HepG2 (cell line): ENCODE measurements at regions not wholly inside any gene's neighbourhood (a gene's known extent, or its start where the extent isn't known, plus 50 kb on each side); places are given as distances from the start of the nearest gene placed in this dataset.

Experiments
- ATAC-seq: fragments of 200-7000 bp; cut with Tn5 transposase; 3 replicates; pipeline ENCODE4 v1.9.1; 2020; ENCODE audit warnings: mild to moderate bottlenecking, moderate library complexity
- BruUV-seq: library from RNA; stranded (reverse); fragments of 400-500 nt; replicated peaks from 2 replicates; lab custom pipeline; 2021; lab: Mats Ljungman, UMichigan
- CTCF ChIA-PET: fragments of 300-600 bp; formaldehyde crosslinking; extraction: SDS; loops from one replicate; lab custom pipeline; 2021; ENCODE audit warnings: low total read pairs, inconsistent platforms, low intra/inter-chr PET ratio; lab: Yijun Ruan, JAX
- POLR2A ChIA-PET: fragments of 350-600 bp; sonication (Branson Sonifier 250); formaldehyde crosslinking; loops from one replicate; lab custom pipeline; 2020; ENCODE audit warnings: antibody characterized with exemption, inconsistent platforms; lab: Yijun Ruan, JAX
- DNase-seq: peaks from one replicate; pipeline ENCODE4 v3.0.0-alpha.2; 2015; ENCODE audit warnings: low spot score
- FAIRE-seq: peaks from 3 replicates; lab custom pipeline; 2011; peaks lifted over from hg19 to GRCh38; lab: Jason Lieb, UNC
- H2AFZ ChIP-seq: one replicate; pipeline ENCODE4 v1.6.1; 2011; ENCODE audit warnings: low read length, inconsistent platforms
- H3K27ac ChIP-seq: fragments of 300-600 bp; 3 replicates; pipeline ENCODE4 v1.8.0; 2011; ENCODE audit warnings: mixed run types, mild to moderate bottlenecking, mixed read lengths, low read length, inconsistent platforms; ENCODE audit not compliant: insufficient read depth; ENCODE audit errors: extremely low read length
- H3K27me3 ChIP-seq, 2 experiments: fragments of 200-600 bp in 1 of 2; 2 replicates in 1 of 2; 3 replicates in 1 of 2; pipeline versions ENCODE4 v1.6.0 to v1.8.0; 2011; ENCODE audit warnings: low read length in 2 of 2, mild to moderate bottlenecking in 2 of 2, moderate library complexity in 2 of 2, inconsistent platforms in 1 of 2; ENCODE audit not compliant: insufficient read depth in 2 of 2, control insufficient read depth in 1 of 2
- H3K36me3 ChIP-seq, 2 experiments: fragments of 200-600 bp in 1 of 2; replicated peaks in 1 of 2; 2 replicates in 1 of 2; 3 replicates in 1 of 2; pipeline versions ENCODE4 v1.5.1 to v1.8.0; 2011; ENCODE audit warnings: low read length in 2 of 2, inconsistent platforms in 1 of 2; ENCODE audit not compliant: insufficient read depth in 2 of 2, control insufficient read depth in 1 of 2
- H3K4me1 ChIP-seq: 2 replicates; pipeline ENCODE4 v1.5.1; 2012; ENCODE audit warnings: low read length, inconsistent platforms; ENCODE audit not compliant: insufficient read depth
- H3K4me2 ChIP-seq: 2 replicates; pipeline ENCODE4 v1.6.0; 2011; ENCODE audit warnings: low read depth, low read length, inconsistent platforms
- H3K4me3 ChIP-seq, 3 experiments: fragments of 200-600 bp in 1 of 3; sonication (generic), shearing (Covaris generic) in 1 of 3; replicated peaks in 1 of 3; 2 replicates each; pipeline ENCODE4 v1.5.1; 2011 to 2016; ENCODE audit warnings: low read length in 3 of 3, inconsistent platforms in 2 of 3, low read depth in 2 of 3, mild to moderate bottlenecking in 2 of 3, control low read depth in 1 of 3, mixed read lengths in 1 of 3; ENCODE audit not compliant: insufficient read depth in 1 of 3
- H3K79me2 ChIP-seq: one replicate; pipeline ENCODE4 v1.6.1; 2011; ENCODE audit warnings: low read length, inconsistent platforms; ENCODE audit not compliant: insufficient read depth
- H3K9ac ChIP-seq: 2 replicates; pipeline ENCODE4 v1.6.0; 2011; ENCODE audit warnings: mild to moderate bottlenecking, low read depth, low read length, inconsistent platforms; ENCODE audit not compliant: insufficient read depth
- H3K9me3 ChIP-seq: 2 replicates; pipeline ENCODE4 v1.5.1; 2012; ENCODE audit warnings: mild to moderate bottlenecking, low read length
- H4K20me1 ChIP-seq: 2 replicates; pipeline ENCODE4 v1.6.0; 2011; ENCODE audit warnings: inconsistent platforms, mild to moderate bottlenecking, low read length, moderate library complexity; ENCODE audit not compliant: insufficient read depth
- HMGA1 ChIP-seq: sonication (generic); formaldehyde crosslinking; conservative IDR thresholded peaks from 2 replicates; pipeline ENCODE4 v1.4.0; 2020; ENCODE audit warnings: missing genetic modification reagents
- IKZF4 ChIP-seq: sonication (generic); formaldehyde crosslinking; IDR thresholded peaks from 2 replicates; pipeline ENCODE4 v1.5.1; 2020; ENCODE audit warnings: borderline replicate concordance, mild to moderate bottlenecking, low read depth, missing genetic modification reagents; ENCODE audit errors: not compliant biosample characterization
- IRF1 ChIP-seq: sonication (generic); formaldehyde crosslinking; IDR thresholded peaks from 2 replicates; pipeline ENCODE4 v1.4.0; 2020; ENCODE audit warnings: low read depth, mild to moderate bottlenecking, missing genetic modification reagents
- IRX3 ChIP-seq: sonication (generic); formaldehyde crosslinking; IDR thresholded peaks from 2 replicates; pipeline ENCODE4 v1.8.1; 2023; ENCODE audit warnings: mild to moderate bottlenecking, low read depth, missing genetic modification reagents, borderline replicate concordance
- MLX ChIP-seq: IDR thresholded peaks from 2 replicates; pipeline ENCODE4 v1.6.1; 2016
- POLR2G ChIP-seq: fragments of 200-400 bp; formaldehyde crosslinking; IDR thresholded peaks from 2 replicates; pipeline ENCODE4 v1.6.1; 2018; ENCODE audit warnings: mild to moderate bottlenecking, low read depth, low read length, moderate library complexity
- PTBP1 ChIP-seq: fragments of 200-400 bp; formaldehyde crosslinking; IDR thresholded peaks from 2 replicates; pipeline ENCODE4 v1.6.1; 2018; ENCODE audit warnings: low read length, low read depth; ENCODE audit not compliant: poor library complexity, severe bottlenecking
- REL ChIP-seq: sonication (generic); formaldehyde crosslinking; conservative IDR thresholded peaks from 2 replicates; pipeline ENCODE4 v1.8.0; 2022; ENCODE audit warnings: mild to moderate bottlenecking, missing genetic modification reagents, moderate library complexity
- TFDP2 ChIP-seq: sonication (generic); formaldehyde crosslinking; IDR thresholded peaks from 2 replicates; pipeline ENCODE4 v1.4.0; 2020; ENCODE audit warnings: missing genetic modification reagents
- USF2 ChIP-seq, 2 experiments: sonication (generic) in 1 of 2; formaldehyde crosslinking in 1 of 2; IDR thresholded peaks; 2 replicates each; pipeline versions ENCODE4 v1.5.1 to v1.6.1; 2011 to 2020; ENCODE audit warnings: borderline replicate concordance in 1 of 2, low read depth in 1 of 2, low read length in 1 of 2, mild to moderate bottlenecking in 1 of 2, missing genetic modification reagents in 1 of 2, moderate library complexity in 1 of 2
- ZFP1 ChIP-seq: IDR thresholded peaks from 2 replicates; pipeline ENCODE4 v1.6.1; 2016
- ZFP62 ChIP-seq: sonication (generic); formaldehyde crosslinking; IDR thresholded peaks from 2 replicates; pipeline ENCODE4 v1.4.0; 2020; ENCODE audit warnings: missing genetic modification reagents
- ZNF431 ChIP-seq: sonication (generic); formaldehyde crosslinking; IDR thresholded peaks from 2 replicates; pipeline ENCODE4 v1.9.0; 2022; ENCODE audit warnings: missing genetic modification reagents, low read depth, mild to moderate bottlenecking, borderline replicate concordance
- ZNF616 ChIP-seq: sonication (generic); formaldehyde crosslinking; IDR thresholded peaks from 2 replicates; pipeline ENCODE4 v1.5.0; 2020; ENCODE audit warnings: low read depth, mild to moderate bottlenecking, missing genetic modification reagents
- ZNF639 ChIP-seq: conservative IDR thresholded peaks from 2 replicates; pipeline ENCODE4 v1.6.1; 2018; ENCODE audit warnings: missing genetic modification reagents
- ZNF704 ChIP-seq: sonication (generic); formaldehyde crosslinking; IDR thresholded peaks from 2 replicates; pipeline ENCODE4 v1.8.1; 2023; ENCODE audit warnings: mild to moderate bottlenecking, inconsistent platforms, moderate library complexity, missing genetic modification reagents, borderline replicate concordance
- WGBS: methylation state at CpG from one replicate; pipeline ENCODE4 v1.1.6; 2017; ENCODE audit warnings: low lambda C conversion rate; 5-methylcytosine and 5-hydroxymethylcytosine counted together
- in situ Hi-C: cut with HindIII; loops from 2 replicates; pipeline ENCODE4 v1.10.0; 2017; ENCODE audit warnings: low pct_unique_long_range_greater_than_20kb; ENCODE audit not compliant: extremely low pct_ligation_motif_present
- intact Hi-C: fragments of 100-400 bp; cut with micrococcal nuclease; formaldehyde crosslinking; loops from one replicate; pipeline ENCODE4 v1.10.0; 2022; ENCODE audit not compliant: unreplicated experiment

- intact Hi-C loops, result no loop called here
- ATAC-seq (no peak), DNase-seq (no peak), FAIRE-seq (no peak)
- Histone ChIP-seq H4K20me1 (no peaks in the 10 kb centered on the region), H3K4me3 (no peak overlapping the region), H3K4me2 (no peak overlapping the region), H3K9ac (no peak overlapping the region), H3K4me1 (no peaks in the 10 kb centered on the region), H2AFZ (no peak overlapping the region), H3K9me3 (peaks cover 70% of the 10 kb centered on the region), H3K79me2 (no peaks in the 10 kb centered on the region), H3K27ac (no peak overlapping the region), H3K27me3 (no peaks in the 10 kb centered on the region), H3K36me3 (no peaks in the 10 kb centered on the region)
- 0% methylated on average over 2 of the region's 2 CpGs for WGBS
- ChIA-PET POLR2A (no interaction called here), CTCF (no interaction called here)
- BruUV-seq, result no TSS peak
- in situ Hi-C loops, result no loop called here
- no peak for TF ChIP-seq ZNF431 (CRISPR knock-in tag)
- no peak for TF ChIP-seq ZNF616
- TF ChIP-seq ZFP1 (CRISPR knock-in tag), result no peak
- no peak for TF ChIP-seq POLR2G
- TF ChIP-seq ZFP62 (CRISPR knock-in tag), result no peak
- TF ChIP-seq IRX3 (CRISPR knock-in tag), result no peak
- no peak for TF ChIP-seq ZNF704 (CRISPR knock-in tag)
- no peak for TF ChIP-seq PTBP1
- TF ChIP-seq IKZF4 (CRISPR knock-in tag), result no peak
- TF ChIP-seq MLX (CRISPR knock-in tag), result no peak
- TF ChIP-seq IRF1 (CRISPR knock-in tag), result no peak
- no peak for TF ChIP-seq REL
- no peak for TF ChIP-seq ZNF639
- TF ChIP-seq USF2 (IDR thresholded peaks at IDR 0.05; ENCODE audit: low read depth, low read length), result no peak
- no peak for TF ChIP-seq USF2 (CRISPR knock-in tag; IDR thresholded peaks at IDR 0.05; ENCODE audit: borderline replicate concordance)
- no peak for TF ChIP-seq HMGA1 (CRISPR knock-in tag)
- TF ChIP-seq TFDP2, result no peak
These were observed 1609.2 kb downstream of the STIM2 start for GRCh38 chr4:28469886-28470285.
